Fibroblast of the aortic adventitia (primary cell): ENCODE measurements at regions not wholly inside any gene's neighbourhood (a gene's known extent, or its start where the extent isn't known, plus 50 kb on each side); places are given as distances from the start of the nearest gene placed in this dataset.
A peak's percentile ranks its signal among the peaks of the same experiment; 100 is the strongest.

Experiments
- DNase-seq: peaks from one replicate; pipeline ENCODE4 v3.0.0-alpha.2; 2010; ENCODE audit warnings: low read depth
- H3K4me3 ChIP-seq: 2 replicates; pipeline ENCODE4 v1.5.1; 2011; ENCODE audit warnings: low read depth, mild to moderate bottlenecking, control low read depth, low read length, moderate library complexity
- TF ChIP-seq, protein P1 (sequence below): IDR thresholded peaks from 2 replicates; pipeline ENCODE4 v1.5.1; 2011; ENCODE audit warnings: mild to moderate bottlenecking, low read length, control low read depth, inconsistent platforms; ENCODE audit not compliant: insufficient read depth

DNA sequence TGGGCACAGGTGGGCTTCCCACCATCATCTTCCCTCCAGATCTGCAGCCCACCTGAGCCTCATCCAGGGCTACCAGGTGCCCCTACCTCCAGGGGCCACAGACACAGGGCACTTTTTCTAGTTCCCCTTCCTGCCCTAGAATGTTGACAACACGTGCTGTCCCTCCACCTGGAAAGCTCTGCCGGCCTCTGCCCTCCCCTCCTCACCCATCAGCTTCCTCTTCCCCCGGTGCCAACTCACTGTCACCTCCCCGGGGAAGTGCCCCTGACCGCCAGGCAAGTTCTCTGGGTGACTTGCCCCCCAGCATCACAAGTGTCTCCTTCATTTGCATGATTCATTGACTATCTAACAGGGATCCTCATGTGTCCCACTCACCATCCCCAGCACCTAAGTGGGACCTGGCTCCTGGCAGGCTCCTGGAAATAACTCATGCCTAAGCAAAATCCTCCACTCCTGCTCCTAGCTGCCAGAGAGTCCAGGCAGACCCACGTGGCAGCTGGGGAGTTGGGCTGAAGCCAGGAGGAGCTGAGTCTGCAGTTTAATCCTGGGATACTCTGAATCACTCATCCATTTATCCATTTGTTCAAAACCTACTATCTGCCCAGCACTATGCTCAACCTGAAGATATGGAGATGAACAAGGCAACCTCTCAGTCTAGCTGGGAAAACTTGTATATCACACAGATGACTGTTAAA is 304.4 kb downstream of the FOXL1 start:
- peak; percentile 86 for DNase-seq
- H3K4me3 ChIP-seq = no peak overlapping the region
- TF ChIP-seq, protein P1, sequence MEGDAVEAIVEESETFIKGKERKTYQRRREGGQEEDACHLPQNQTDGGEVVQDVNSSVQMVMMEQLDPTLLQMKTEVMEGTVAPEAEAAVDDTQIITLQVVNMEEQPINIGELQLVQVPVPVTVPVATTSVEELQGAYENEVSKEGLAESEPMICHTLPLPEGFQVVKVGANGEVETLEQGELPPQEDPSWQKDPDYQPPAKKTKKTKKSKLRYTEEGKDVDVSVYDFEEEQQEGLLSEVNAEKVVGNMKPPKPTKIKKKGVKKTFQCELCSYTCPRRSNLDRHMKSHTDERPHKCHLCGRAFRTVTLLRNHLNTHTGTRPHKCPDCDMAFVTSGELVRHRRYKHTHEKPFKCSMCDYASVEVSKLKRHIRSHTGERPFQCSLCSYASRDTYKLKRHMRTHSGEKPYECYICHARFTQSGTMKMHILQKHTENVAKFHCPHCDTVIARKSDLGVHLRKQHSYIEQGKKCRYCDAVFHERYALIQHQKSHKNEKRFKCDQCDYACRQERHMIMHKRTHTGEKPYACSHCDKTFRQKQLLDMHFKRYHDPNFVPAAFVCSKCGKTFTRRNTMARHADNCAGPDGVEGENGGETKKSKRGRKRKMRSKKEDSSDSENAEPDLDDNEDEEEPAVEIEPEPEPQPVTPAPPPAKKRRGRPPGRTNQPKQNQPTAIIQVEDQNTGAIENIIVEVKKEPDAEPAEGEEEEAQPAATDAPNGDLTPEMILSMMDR = no peak

DNA sequence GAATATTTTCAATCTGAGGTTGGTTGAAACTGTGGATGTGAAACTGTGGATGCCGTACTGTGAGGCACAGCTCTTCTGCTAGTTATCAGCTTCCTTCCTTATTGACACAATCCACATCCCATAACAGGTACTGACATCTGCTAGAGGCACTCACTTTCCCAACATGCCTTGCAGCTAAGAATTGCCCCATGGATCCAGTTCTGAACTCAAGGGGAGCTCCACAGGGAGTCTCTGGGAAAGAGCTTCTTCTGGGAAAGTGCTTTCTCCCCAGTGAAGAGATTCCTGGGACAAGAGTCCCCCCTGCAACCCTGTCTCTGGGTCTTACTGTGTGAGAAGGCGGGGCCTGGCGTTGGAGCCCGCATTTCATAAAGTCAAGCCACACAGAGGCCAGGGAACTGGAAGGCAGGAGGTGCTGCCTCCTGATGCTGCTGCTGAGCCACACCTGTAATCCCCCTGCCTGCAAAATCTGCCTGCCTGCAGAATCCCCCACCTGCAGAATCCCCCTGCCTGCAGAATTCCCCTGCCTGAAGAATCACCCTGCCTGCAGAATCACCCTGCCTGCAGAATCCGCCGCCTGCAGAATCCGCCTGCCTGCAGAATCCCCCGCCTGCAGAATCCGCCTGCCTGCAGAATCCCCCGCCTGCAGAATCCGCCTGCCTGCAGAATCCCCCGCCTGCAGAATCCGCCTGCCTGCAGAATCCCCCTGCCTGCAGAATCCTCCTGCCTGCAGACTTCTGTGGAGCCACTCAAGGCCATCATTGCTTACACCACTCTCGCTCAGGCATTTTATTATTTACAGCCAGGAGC is 305.4 kb downstream of the FOXL1 start:
- no peak for DNase-seq
- TF ChIP-seq, protein P1 = no peak
- H3K4me3 ChIP-seq = no peak overlapping the region

DNA sequence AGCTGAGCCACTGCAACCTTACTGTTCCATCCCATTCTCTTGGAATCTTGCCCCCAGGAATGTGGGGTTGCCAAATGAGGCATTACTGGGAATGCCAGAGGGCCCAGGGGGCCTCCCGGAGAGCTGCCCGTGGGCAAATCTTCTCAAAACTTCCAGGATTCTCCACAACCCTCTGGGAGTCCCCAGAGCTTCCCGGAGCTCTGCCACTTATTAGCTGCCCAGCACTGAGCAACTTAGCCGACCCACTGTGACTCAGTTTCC is 306.0 kb downstream of the FOXL1 start:
- no peak overlapping the region for H3K4me3 ChIP-seq
- TF ChIP-seq, protein P1 = no peak
- no peak for DNase-seq

DNA sequence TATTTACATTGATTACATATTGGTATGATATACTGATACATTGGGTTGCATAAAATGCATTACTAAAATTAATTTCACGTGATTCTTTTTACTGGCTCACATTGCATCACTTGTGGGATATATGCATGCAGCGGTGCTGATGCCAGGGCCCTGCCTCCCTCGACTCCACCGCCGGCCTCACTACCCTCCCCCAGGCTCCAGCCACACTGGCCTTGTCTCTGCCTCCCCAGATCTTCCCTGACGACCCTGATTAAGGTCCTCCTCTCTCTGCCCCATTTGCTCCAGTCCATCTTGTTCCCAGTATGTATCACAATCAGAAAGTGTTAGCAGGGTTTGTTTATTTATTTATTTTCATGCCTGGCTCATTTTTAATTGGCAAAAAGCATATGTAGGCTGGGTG is 306.8 kb downstream of the FOXL1 start:
- no peak overlapping the region for H3K4me3 ChIP-seq
- TF ChIP-seq, protein P1 = no peak
- DNase-seq = no peak

DNA sequence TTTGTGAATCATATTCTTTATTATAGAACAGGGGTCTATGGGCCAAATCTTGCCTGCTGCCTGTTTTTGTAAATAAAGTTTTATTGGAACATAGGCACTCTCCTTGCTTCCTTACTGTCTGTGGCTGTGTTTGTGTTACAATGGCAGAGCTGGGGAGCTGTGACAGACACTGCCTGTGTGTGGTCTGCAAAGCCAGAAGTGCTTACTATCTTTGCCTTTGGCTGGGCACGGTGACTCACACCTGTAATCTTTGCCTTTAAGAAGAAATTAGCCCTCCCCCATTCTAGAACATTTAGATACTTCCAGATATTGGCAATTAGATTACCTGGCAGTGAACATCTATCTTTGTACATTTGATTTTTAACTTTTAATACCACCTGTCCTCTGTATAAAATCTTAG is 308.3 kb downstream of the FOXL1 start:
- TF ChIP-seq, protein P1 = no peak
- H3K4me3 ChIP-seq = no peak overlapping the region
- no peak for DNase-seq

DNA sequence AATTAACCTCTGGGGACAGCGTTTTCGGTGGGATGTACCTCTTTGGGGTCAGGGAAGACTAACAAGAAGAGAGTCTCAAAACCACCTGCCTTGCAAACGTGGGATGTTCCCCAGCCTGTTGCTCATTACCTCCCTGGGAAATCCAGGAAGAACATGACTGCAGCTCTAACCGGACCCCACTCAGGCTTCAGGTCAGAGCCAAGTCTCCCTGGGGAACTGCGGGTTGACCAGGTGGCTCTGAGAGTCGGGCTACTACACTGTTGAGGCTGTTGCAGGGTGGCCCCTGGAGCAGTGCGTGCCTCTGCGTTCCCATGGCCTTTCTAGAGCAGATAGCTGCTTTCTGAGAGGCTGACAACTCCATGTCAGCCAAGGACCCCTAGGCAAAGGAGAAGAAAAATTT is 309.1 kb downstream of the FOXL1 start:
- no peak overlapping the region for H3K4me3 ChIP-seq
- TF ChIP-seq, protein P1 = no peak
- no peak for DNase-seq
